Hematopoietic multipotent progenitor cell treated with erythropoietin and hydrocortisone succinate and interleukin-3 and kit ligand, for 8 days (in vitro differentiated cells): ENCODE measurements at regions not wholly inside any gene's neighbourhood (a gene's known extent, or its start where the extent isn't known, plus 50 kb on each side); places are given as distances from the start of the nearest gene placed in this dataset.

ENCODE experiments used
- DNase-seq: peaks from one replicate; pipeline ENCODE4 v3.0.0-alpha.2; 2015

- no peak for DNase-seq
These were observed 80.5 kb upstream of the CDIN1 start for GRCh38 chr15:36498916-36499315.

- DNase-seq = no peak
These were observed 79.7 kb upstream of the CDIN1 start for GRCh38 chr15:36499412-36500389.

- peak; percentile 54 for DNase-seq
These were observed 78.3 kb upstream of the CDIN1 start for GRCh38 chr15:36501063-36501678.

GRCh38 chr15:36502509-36502908 lies 76.9 kb upstream of the CDIN1 start:
- no peak for DNase-seq

- no peak for DNase-seq
These were observed 72.6 kb upstream of the CDIN1 start for GRCh38 chr15:36506733-36507356.

- no peak for DNase-seq
These were observed 72.0 kb upstream of the CDIN1 start for GRCh38 chr15:36507458-36507857.

- DNase-seq = no peak
These were observed 67.8 kb upstream of the CDIN1 start for GRCh38 chr15:36511594-36511993.

- DNase-seq = no peak
These were observed 61.7 kb upstream of the CDIN1 start for GRCh38 chr15:36517758-36518157.

GRCh38 chr15:36519067-36519466 lies 60.4 kb upstream of the CDIN1 start:
- no peak for DNase-seq

- DNase-seq = no peak
These were observed 54.0 kb upstream of the CDIN1 start for GRCh38 chr15:36525430-36525829.

GRCh38 chr15:36527235-36528162 lies 51.9 kb upstream of the CDIN1 start:
- no peak for DNase-seq

- DNase-seq = no peak
These were observed 50.0 kb upstream of the CDIN1 start for GRCh38 chr15:36529296-36530011.
